HepG2 (cell line): ENCODE measurements at regions not wholly inside any gene's neighbourhood (a gene's known extent, or its start where the extent isn't known, plus 50 kb on each side); places are given as distances from the start of the nearest gene placed in this dataset.

ENCODE experiments used
- ATAC-seq: fragments of 200-7000 bp; cut with Tn5 transposase; 3 replicates; pipeline ENCODE4 v1.9.1; 2020; ENCODE audit warnings: mild to moderate bottlenecking, moderate library complexity
- BruUV-seq: library from RNA; stranded (reverse); fragments of 400-500 nt; replicated peaks from 2 replicates; lab custom pipeline; 2021; lab: Mats Ljungman, UMichigan
- CTCF ChIA-PET: fragments of 300-600 bp; formaldehyde crosslinking; extraction: SDS; loops from one replicate; lab custom pipeline; 2021; ENCODE audit warnings: low total read pairs, inconsistent platforms, low intra/inter-chr PET ratio; lab: Yijun Ruan, JAX
- POLR2A ChIA-PET: fragments of 350-600 bp; sonication (Branson Sonifier 250); formaldehyde crosslinking; loops from one replicate; lab custom pipeline; 2020; ENCODE audit warnings: antibody characterized with exemption, inconsistent platforms; lab: Yijun Ruan, JAX
- DNase-seq: peaks from one replicate; pipeline ENCODE4 v3.0.0-alpha.2; 2015; ENCODE audit warnings: low spot score
- FAIRE-seq: peaks from 3 replicates; lab custom pipeline; 2011; peaks lifted over from hg19 to GRCh38; lab: Jason Lieb, UNC
- H2AFZ ChIP-seq: one replicate; pipeline ENCODE4 v1.6.1; 2011; ENCODE audit warnings: low read length, inconsistent platforms
- H3K27ac ChIP-seq: fragments of 300-600 bp; 3 replicates; pipeline ENCODE4 v1.8.0; 2011; ENCODE audit warnings: mixed run types, mild to moderate bottlenecking, mixed read lengths, low read length, inconsistent platforms; ENCODE audit not compliant: insufficient read depth; ENCODE audit errors: extremely low read length
- H3K27me3 ChIP-seq, 2 experiments: fragments of 200-600 bp in 1 of 2; 2 replicates in 1 of 2; 3 replicates in 1 of 2; pipeline versions ENCODE4 v1.6.0 to v1.8.0; 2011; ENCODE audit warnings: low read length in 2 of 2, mild to moderate bottlenecking in 2 of 2, moderate library complexity in 2 of 2, inconsistent platforms in 1 of 2; ENCODE audit not compliant: insufficient read depth in 2 of 2, control insufficient read depth in 1 of 2
- H3K36me3 ChIP-seq, 2 experiments: fragments of 200-600 bp in 1 of 2; replicated peaks in 1 of 2; 2 replicates in 1 of 2; 3 replicates in 1 of 2; pipeline versions ENCODE4 v1.5.1 to v1.8.0; 2011; ENCODE audit warnings: low read length in 2 of 2, inconsistent platforms in 1 of 2; ENCODE audit not compliant: insufficient read depth in 2 of 2, control insufficient read depth in 1 of 2
- H3K4me1 ChIP-seq: 2 replicates; pipeline ENCODE4 v1.5.1; 2012; ENCODE audit warnings: low read length, inconsistent platforms; ENCODE audit not compliant: insufficient read depth
- H3K4me2 ChIP-seq: 2 replicates; pipeline ENCODE4 v1.6.0; 2011; ENCODE audit warnings: low read depth, low read length, inconsistent platforms
- H3K4me3 ChIP-seq, 3 experiments: fragments of 200-600 bp in 1 of 3; sonication (generic), shearing (Covaris generic) in 1 of 3; replicated peaks in 1 of 3; 2 replicates each; pipeline ENCODE4 v1.5.1; 2011 to 2016; ENCODE audit warnings: low read length in 3 of 3, inconsistent platforms in 2 of 3, low read depth in 2 of 3, mild to moderate bottlenecking in 2 of 3, control low read depth in 1 of 3, mixed read lengths in 1 of 3; ENCODE audit not compliant: insufficient read depth in 1 of 3
- H3K79me2 ChIP-seq: one replicate; pipeline ENCODE4 v1.6.1; 2011; ENCODE audit warnings: low read length, inconsistent platforms; ENCODE audit not compliant: insufficient read depth
- H3K9ac ChIP-seq: 2 replicates; pipeline ENCODE4 v1.6.0; 2011; ENCODE audit warnings: mild to moderate bottlenecking, low read depth, low read length, inconsistent platforms; ENCODE audit not compliant: insufficient read depth
- H3K9me3 ChIP-seq: 2 replicates; pipeline ENCODE4 v1.5.1; 2012; ENCODE audit warnings: mild to moderate bottlenecking, low read length
- H4K20me1 ChIP-seq: 2 replicates; pipeline ENCODE4 v1.6.0; 2011; ENCODE audit warnings: inconsistent platforms, mild to moderate bottlenecking, low read length, moderate library complexity; ENCODE audit not compliant: insufficient read depth
- ATF7 ChIP-seq, 2 experiments: fragments of 450-650 bp in 1 of 2; sonication (generic) in 1 of 2; formaldehyde crosslinking in 1 of 2; IDR thresholded peaks; 2 replicates each; pipeline versions ENCODE4 v1.4.0 to v1.6.1; 2016 to 2020; ENCODE audit warnings: antibody characterized with exemption in 1 of 2, mild to moderate bottlenecking in 1 of 2, missing genetic modification reagents in 1 of 2
- NFYB ChIP-seq: sonication (generic); formaldehyde crosslinking; IDR thresholded peaks from 2 replicates; pipeline ENCODE4 v1.4.0; 2020; ENCODE audit warnings: missing genetic modification reagents
- WIZ ChIP-seq: sonication (generic); formaldehyde crosslinking; IDR thresholded peaks from 2 replicates; pipeline ENCODE4 v1.5.1; 2020; ENCODE audit warnings: mild to moderate bottlenecking, missing genetic modification reagents
- WGBS: methylation state at CpG from one replicate; pipeline ENCODE4 v1.1.6; 2017; ENCODE audit warnings: low lambda C conversion rate; 5-methylcytosine and 5-hydroxymethylcytosine counted together
- in situ Hi-C: cut with HindIII; loops from 2 replicates; pipeline ENCODE4 v1.10.0; 2017; ENCODE audit warnings: low pct_unique_long_range_greater_than_20kb; ENCODE audit not compliant: extremely low pct_ligation_motif_present
- intact Hi-C: fragments of 100-400 bp; cut with micrococcal nuclease; formaldehyde crosslinking; loops from one replicate; pipeline ENCODE4 v1.10.0; 2022; ENCODE audit not compliant: unreplicated experiment
- TF ChIP-seq, protein P1 (sequence below): sonication (generic); formaldehyde crosslinking; IDR thresholded peaks from 2 replicates; pipeline ENCODE4 v1.4.0; 2020; ENCODE audit warnings: missing genetic modification reagents

DNA sequence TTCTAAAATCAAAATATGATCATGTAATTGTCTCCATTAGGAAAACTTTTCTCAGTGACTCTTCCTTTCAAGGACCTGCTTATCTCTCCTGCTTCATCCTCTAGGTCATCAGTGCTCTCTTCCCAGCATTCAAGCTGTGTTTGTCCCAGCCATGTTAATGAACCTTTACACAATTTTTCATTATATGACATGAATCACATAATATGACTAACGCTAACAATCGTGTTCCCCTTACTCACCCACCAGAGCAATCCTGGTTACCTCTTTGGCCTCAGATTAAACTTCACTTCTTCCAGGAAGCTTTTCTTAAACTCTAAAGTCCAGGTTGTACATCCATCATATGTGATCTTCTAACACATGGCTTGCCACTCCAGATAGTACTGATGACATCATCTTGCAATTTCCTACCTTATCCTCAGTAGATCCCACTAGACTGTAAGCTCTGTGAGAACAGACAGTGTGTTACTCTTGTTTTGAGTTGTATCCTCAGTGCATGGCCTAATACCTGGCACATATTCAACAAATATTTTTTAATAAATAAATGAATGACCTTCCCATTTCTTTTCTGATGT lies 882.9 kb upstream of the ZEB2 start:
- ATAC-seq (no peak), DNase-seq (no peak), FAIRE-seq (no peak)
- Histone ChIP-seq H3K4me3 (no peak overlapping the region), H3K27me3 (no peaks in the 10 kb centered on the region), H3K27ac (no peak overlapping the region), H3K9me3 (no peaks in the 10 kb centered on the region), H3K79me2 (no peaks in the 10 kb centered on the region), H3K36me3 (no peaks in the 10 kb centered on the region), H4K20me1 (no peaks in the 10 kb centered on the region), H3K4me2 (no peak overlapping the region), H3K4me1 (no peaks in the 10 kb centered on the region), H3K9ac (no peak overlapping the region), H2AFZ (no peak overlapping the region)
- in situ Hi-C loops (no loop called here), intact Hi-C loops (no loop called here)
- BruUV-seq: no TSS peak
- POLR2A ChIA-PET: no interaction called here
- 4% methylated on average over 2 of the region's 2 CpGs for WGBS
- CTCF ChIA-PET: no interaction called here
- no peak for TF ChIP-seq WIZ (CRISPR knock-in tag)
- peak; percentile 92 for TF ChIP-seq ATF7 (IDR thresholded peaks at IDR 0.05)
- TF ChIP-seq ATF7 (CRISPR knock-in tag; IDR thresholded peaks at IDR 0.05): no peak

GRCh38 chr2:145399131-145399530 lies 879.2 kb upstream of the ZEB2 start:
- in situ Hi-C loops (no loop called here), intact Hi-C loops (no loop called here)
- no peaks in the 10 kb centered on the region for H3K4me1 ChIP-seq
- no peak overlapping the region for H3K4me3 ChIP-seq
- ATAC-seq: no peak
- no peak overlapping the region for H3K9ac ChIP-seq
- FAIRE-seq: no peak
- no TSS peak for BruUV-seq
- H3K79me2 ChIP-seq: no peaks in the 10 kb centered on the region
- H3K27ac ChIP-seq: no peak overlapping the region
- H4K20me1 ChIP-seq: no peaks in the 10 kb centered on the region
- no peaks in the 10 kb centered on the region for H3K27me3 ChIP-seq
- no peak for DNase-seq
- H2AFZ ChIP-seq: no peak overlapping the region
- ChIA-PET POLR2A (no interaction called here), CTCF (no interaction called here)
- no peak overlapping the region for H3K4me2 ChIP-seq
- no peak for TF ChIP-seq NFYB (CRISPR knock-in tag)
- TF ChIP-seq, protein P1, sequence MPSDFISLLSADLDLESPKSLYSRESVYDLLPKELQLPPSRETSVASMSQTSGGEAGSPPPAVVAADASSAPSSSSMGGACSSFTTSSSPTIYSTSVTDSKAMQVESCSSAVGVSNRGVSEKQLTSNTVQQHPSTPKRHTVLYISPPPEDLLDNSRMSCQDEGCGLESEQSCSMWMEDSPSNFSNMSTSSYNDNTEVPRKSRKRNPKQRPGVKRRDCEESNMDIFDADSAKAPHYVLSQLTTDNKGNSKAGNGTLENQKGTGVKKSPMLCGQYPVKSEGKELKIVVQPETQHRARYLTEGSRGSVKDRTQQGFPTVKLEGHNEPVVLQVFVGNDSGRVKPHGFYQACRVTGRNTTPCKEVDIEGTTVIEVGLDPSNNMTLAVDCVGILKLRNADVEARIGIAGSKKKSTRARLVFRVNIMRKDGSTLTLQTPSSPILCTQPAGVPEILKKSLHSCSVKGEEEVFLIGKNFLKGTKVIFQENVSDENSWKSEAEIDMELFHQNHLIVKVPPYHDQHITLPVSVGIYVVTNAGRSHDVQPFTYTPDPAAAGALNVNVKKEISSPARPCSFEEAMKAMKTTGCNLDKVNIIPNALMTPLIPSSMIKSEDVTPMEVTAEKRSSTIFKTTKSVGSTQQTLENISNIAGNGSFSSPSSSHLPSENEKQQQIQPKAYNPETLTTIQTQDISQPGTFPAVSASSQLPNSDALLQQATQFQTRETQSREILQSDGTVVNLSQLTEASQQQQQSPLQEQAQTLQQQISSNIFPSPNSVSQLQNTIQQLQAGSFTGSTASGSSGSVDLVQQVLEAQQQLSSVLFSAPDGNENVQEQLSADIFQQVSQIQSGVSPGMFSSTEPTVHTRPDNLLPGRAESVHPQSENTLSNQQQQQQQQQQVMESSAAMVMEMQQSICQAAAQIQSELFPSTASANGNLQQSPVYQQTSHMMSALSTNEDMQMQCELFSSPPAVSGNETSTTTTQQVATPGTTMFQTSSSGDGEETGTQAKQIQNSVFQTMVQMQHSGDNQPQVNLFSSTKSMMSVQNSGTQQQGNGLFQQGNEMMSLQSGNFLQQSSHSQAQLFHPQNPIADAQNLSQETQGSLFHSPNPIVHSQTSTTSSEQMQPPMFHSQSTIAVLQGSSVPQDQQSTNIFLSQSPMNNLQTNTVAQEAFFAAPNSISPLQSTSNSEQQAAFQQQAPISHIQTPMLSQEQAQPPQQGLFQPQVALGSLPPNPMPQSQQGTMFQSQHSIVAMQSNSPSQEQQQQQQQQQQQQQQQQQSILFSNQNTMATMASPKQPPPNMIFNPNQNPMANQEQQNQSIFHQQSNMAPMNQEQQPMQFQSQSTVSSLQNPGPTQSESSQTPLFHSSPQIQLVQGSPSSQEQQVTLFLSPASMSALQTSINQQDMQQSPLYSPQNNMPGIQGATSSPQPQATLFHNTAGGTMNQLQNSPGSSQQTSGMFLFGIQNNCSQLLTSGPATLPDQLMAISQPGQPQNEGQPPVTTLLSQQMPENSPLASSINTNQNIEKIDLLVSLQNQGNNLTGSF (CRISPR knock-in tag): no peak
- WGBS: 41% methylated on average over 1 of the region's 1 CpG
- H3K9me3 ChIP-seq: no peaks in the 10 kb centered on the region
- H3K36me3 ChIP-seq: no peaks in the 10 kb centered on the region
